GM18907 (cell line): ENCODE measurements at regions not wholly inside any gene's neighbourhood (a gene's known extent, or its start where the extent isn't known, plus 50 kb on each side); places are given as distances from the start of the nearest gene placed in this dataset.

ENCODE experiments used
- ATAC-seq: cut with Tn5 transposase; IDR thresholded peaks from one replicate; pipeline ENCODE4 v1.9.1; 2021; ENCODE audit warnings: mild to moderate bottlenecking, moderate library complexity; ENCODE audit not compliant: unreplicated experiment

GRCh38 chr9:120294003-120294402 lies 286.0 kb downstream of the CDK5RAP2 start:
- ATAC-seq = no peak

- ATAC-seq = no peak
Measured at GRCh38 chr9:120292606-120293005, 287.4 kb downstream of the CDK5RAP2 start.

- ATAC-seq = no peak
Measured at GRCh38 chr9:120291050-120291449, 288.9 kb downstream of the CDK5RAP2 start.

GRCh38 chr9:120289990-120290975 lies 289.7 kb downstream of the CDK5RAP2 start:
- ATAC-seq = no peak

- ATAC-seq = no peak
Measured at GRCh38 chr9:120289098-120289497, 290.9 kb downstream of the CDK5RAP2 start.

- no peak for ATAC-seq
Measured at GRCh38 chr9:120286530-120286929, 293.4 kb downstream of the CDK5RAP2 start.

- ATAC-seq = no peak
Measured at GRCh38 chr9:120284821-120285220, 295.1 kb downstream of the CDK5RAP2 start.

GRCh38 chr9:120281665-120282064 lies 298.3 kb downstream of the CDK5RAP2 start:
- no peak for ATAC-seq

- no peak for ATAC-seq
Measured at GRCh38 chr9:120267929-120268328, 312.0 kb downstream of the CDK5RAP2 start.

GRCh38 chr9:120265791-120266190 lies 314.2 kb downstream of the CDK5RAP2 start:
- no peak for ATAC-seq

GRCh38 chr9:120264528-120264927 lies 315.4 kb downstream of the CDK5RAP2 start:
- no peak for ATAC-seq

GRCh38 chr9:120263836-120264235 lies 316.1 kb downstream of the CDK5RAP2 start:
- ATAC-seq = no peak

GRCh38 chr9:120261419-120261818 lies 318.5 kb downstream of the CDK5RAP2 start:
- no peak for ATAC-seq

GRCh38 chr9:120259100-120259499 lies 320.9 kb downstream of the CDK5RAP2 start:
- no peak for ATAC-seq

GRCh38 chr9:120258096-120258495 lies 321.9 kb downstream of the CDK5RAP2 start:
- ATAC-seq = no peak

GRCh38 chr9:120257483-120257882 lies 322.5 kb downstream of the CDK5RAP2 start:
- ATAC-seq = no peak

- no peak for ATAC-seq
Measured at GRCh38 chr9:120256146-120256545, 323.8 kb downstream of the CDK5RAP2 start.

GRCh38 chr9:120252248-120252647 lies 327.7 kb downstream of the CDK5RAP2 start:
- ATAC-seq = no peak

GRCh38 chr9:120242116-120242811 lies 337.7 kb downstream of the CDK5RAP2 start:
- no peak for ATAC-seq

GRCh38 chr9:120236596-120236995 lies 343.4 kb downstream of the CDK5RAP2 start:
- no peak for ATAC-seq

- ATAC-seq = no peak
Measured at GRCh38 chr9:120235081-120235480, 344.9 kb downstream of the CDK5RAP2 start.

- no peak for ATAC-seq
Measured at GRCh38 chr9:120230227-120230626, 349.7 kb downstream of the CDK5RAP2 start.
